ENCODE measurements at regions not wholly inside any gene's neighbourhood (a gene's known extent, or its start where the extent isn't known, plus 50 kb on each side); places are given as distances from the start of the nearest gene placed in this dataset.

DNA sequence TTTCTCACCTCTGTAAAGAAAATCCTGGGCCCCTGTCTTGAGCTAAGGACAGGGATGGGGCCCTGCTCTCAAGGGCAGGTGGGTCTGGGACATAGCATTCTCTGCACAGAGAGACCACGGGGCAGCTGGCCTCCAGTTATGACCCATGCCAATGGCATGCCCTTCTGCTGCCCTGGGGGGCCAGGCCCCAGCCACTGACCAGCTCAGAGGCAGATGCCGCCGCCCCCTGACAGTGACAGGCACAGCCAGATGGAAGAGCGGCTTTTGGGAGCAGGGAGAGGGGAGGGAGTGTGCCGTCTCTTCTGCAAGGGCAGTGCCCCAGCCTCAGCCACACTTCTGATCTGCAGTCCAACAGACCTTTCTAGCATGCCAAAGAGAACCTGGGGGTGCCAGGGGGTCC, 114.8 kb upstream of the NAV2 start:
- no peak overlapping the region for H3K4me3 ChIP-seq (replicated peaks; ENCODE audit: low read depth, low read length)
- TF ChIP-seq, protein P1, sequence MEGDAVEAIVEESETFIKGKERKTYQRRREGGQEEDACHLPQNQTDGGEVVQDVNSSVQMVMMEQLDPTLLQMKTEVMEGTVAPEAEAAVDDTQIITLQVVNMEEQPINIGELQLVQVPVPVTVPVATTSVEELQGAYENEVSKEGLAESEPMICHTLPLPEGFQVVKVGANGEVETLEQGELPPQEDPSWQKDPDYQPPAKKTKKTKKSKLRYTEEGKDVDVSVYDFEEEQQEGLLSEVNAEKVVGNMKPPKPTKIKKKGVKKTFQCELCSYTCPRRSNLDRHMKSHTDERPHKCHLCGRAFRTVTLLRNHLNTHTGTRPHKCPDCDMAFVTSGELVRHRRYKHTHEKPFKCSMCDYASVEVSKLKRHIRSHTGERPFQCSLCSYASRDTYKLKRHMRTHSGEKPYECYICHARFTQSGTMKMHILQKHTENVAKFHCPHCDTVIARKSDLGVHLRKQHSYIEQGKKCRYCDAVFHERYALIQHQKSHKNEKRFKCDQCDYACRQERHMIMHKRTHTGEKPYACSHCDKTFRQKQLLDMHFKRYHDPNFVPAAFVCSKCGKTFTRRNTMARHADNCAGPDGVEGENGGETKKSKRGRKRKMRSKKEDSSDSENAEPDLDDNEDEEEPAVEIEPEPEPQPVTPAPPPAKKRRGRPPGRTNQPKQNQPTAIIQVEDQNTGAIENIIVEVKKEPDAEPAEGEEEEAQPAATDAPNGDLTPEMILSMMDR (IDR thresholded peaks at IDR 0.05; ENCODE audit: low read length, missing control alignments), result no peak
- DNase-seq (ENCODE audit: low read depth), result no peak

DNA sequence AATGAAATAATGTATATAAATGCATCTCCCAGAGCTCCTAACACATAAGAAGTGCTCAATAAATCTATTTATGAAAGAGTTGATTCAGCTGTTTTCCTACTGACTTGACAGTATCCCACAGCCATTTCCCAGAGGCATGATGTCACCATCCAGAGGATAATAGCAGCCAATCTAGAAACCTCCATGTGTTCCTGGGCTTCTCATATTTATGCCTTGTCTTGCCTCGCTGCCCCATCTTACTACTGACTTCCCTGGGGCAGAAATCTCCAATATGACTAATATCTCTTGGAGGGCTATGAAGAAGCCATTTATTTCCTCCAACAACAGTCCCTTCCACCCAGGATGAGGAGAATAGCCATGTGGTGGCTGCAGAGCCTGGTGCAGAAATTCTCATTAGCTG, 115.4 kb upstream of the NAV2 start:
- H3K4me3 ChIP-seq (replicated peaks; ENCODE audit: low read depth, low read length), result no peak overlapping the region
- DNase-seq (ENCODE audit: low read depth), result peak; percentile 61
- TF ChIP-seq, protein P1 (IDR thresholded peaks at IDR 0.05; ENCODE audit: low read length, missing control alignments), result no peak

DNA sequence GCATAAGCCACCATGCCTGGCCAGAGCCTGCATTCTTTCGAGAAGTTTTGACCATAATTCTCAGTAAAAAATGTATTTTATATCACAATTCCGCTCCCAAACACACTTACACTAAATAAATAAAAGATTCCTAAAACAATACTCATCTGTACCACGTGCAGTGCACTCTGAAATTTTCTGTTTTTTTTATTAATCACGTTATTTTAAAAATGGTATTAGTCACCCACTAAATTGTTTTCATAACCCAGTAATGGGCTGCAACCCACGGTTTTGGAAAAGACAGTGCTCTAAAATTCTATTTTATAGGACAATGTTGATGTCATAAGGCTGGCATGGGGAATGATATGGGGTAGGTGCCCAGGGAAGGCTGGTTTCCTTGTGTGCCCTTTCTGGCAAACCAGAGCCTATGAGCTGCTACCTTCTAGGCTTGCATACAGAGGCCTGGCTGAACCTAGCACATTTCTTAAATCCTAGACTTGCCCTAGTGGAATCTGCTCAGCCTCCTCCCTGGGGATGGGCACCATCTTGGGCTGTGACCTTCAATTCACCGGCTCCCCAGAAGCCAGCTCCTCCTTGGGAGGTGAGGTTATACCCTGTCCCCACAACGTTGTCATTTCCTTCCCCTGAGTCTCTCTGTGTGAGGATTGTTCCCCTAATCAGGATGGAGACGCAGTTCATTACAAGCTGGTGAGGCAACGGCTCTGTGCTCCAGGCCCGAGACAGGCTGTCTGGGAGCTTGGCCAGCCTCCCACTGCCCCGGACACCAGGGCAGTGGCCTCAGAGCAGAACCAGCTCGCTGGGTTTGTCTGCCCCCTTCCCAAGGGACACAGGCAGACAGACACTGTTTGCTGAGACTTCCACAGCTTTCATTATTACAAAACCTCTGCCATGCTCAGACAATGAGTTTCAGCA, 116.5 kb upstream of the NAV2 start:
- TF ChIP-seq, protein P1 (IDR thresholded peaks at IDR 0.05; ENCODE audit: low read length, missing control alignments), result no peak
- DNase-seq (ENCODE audit: low read depth), result peak; percentile 86
- H3K4me3 ChIP-seq (replicated peaks; ENCODE audit: low read depth, low read length), result no peak overlapping the region

DNA sequence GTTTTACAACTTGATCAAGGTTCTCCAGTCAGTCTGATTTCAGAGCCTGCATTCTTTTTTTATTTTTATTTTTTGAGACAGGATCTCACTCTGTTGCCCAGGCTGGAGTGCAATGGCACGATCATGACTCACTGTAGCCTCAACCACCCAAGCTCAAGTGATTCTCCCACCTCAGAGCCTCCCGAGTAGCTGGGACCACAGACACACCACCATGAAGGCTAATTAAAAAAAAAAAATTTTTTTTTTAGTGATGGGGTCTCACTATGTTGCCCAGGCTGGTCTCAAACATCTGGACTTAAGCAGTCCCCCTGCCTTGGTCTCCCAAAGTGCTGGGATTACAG, 117.2 kb upstream of the NAV2 start:
- TF ChIP-seq, protein P1 (IDR thresholded peaks at IDR 0.05; ENCODE audit: low read length, missing control alignments), result no peak
- DNase-seq (ENCODE audit: low read depth), result no peak
- no peak overlapping the region for H3K4me3 ChIP-seq (replicated peaks; ENCODE audit: low read depth, low read length)

DNA sequence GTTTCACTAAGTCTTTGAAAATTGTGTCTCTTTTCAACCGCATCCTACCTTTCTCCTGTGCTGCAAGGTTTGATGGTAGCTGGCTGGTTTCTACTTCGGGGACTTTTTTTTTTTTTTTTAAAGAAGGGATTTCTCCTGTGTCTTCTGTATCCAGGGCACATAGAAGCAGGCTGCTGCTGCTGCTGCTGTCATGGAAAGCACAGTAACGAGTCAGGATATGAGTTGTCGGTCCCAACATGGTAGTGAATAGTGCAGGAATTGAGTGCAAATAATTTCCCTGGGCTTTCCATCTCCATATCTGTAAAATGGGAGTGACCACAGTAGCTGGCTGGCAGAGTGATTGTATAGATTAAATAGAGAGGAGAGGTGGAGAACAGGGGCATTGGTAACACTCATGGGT, 118.3 kb upstream of the NAV2 start:
- DNase-seq (ENCODE audit: low read depth), result no peak

DNA sequence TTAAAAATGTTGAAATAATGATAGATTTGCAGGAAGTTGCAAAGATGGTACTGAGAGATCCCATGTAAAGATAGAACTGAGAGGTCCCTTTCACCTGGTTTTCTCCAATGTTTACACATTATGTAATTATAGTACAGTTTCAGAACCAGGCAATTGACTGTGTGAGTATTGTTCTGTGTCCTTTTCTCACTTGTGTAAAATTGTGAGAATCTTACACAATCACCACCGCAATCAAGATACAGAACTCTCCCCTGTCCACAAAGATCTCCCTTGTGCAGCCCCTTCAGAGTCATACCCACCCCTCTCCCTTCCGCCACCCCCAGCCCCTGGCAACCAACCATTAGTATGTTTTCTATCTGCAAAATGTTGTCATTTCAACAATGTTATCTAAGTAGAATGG, 119.8 kb upstream of the NAV2 start:
- TF ChIP-seq, protein P1 (IDR thresholded peaks at IDR 0.05; ENCODE audit: low read length, missing control alignments), result no peak
- DNase-seq (ENCODE audit: low read depth), result peak; percentile 18
- no peak overlapping the region for H3K4me3 ChIP-seq (replicated peaks; ENCODE audit: low read depth, low read length)

More for the DNA sequence above, 118.3 kb upstream of the NAV2 start:
- no peak overlapping the region for H3K4me3 ChIP-seq (replicated peaks; ENCODE audit: low read depth, low read length)
- TF ChIP-seq, protein P1 (IDR thresholded peaks at IDR 0.05; ENCODE audit: low read length, missing control alignments), result no peak
